ENCODE measurements at regions not wholly inside any gene's neighbourhood (a gene's known extent, or its start where the extent isn't known, plus 50 kb on each side); places are given as distances from the start of the nearest gene placed in this dataset.
A peak's percentile ranks its signal among the peaks of the same experiment; 100 is the strongest.

GRCh38 chr4:133929531-133930239 is 271.9 kb downstream of the PABPC4L start:
- Mint-ChIP-seq H3K36me3 (ENCODE audit: low read depth) (no peaks in the 10 kb centered on the region), H3K4me1 (ENCODE audit: low read depth) (no peaks in the 10 kb centered on the region), H3K9me3 (ENCODE audit: low read depth) (no peaks in the 10 kb centered on the region)

DNA sequence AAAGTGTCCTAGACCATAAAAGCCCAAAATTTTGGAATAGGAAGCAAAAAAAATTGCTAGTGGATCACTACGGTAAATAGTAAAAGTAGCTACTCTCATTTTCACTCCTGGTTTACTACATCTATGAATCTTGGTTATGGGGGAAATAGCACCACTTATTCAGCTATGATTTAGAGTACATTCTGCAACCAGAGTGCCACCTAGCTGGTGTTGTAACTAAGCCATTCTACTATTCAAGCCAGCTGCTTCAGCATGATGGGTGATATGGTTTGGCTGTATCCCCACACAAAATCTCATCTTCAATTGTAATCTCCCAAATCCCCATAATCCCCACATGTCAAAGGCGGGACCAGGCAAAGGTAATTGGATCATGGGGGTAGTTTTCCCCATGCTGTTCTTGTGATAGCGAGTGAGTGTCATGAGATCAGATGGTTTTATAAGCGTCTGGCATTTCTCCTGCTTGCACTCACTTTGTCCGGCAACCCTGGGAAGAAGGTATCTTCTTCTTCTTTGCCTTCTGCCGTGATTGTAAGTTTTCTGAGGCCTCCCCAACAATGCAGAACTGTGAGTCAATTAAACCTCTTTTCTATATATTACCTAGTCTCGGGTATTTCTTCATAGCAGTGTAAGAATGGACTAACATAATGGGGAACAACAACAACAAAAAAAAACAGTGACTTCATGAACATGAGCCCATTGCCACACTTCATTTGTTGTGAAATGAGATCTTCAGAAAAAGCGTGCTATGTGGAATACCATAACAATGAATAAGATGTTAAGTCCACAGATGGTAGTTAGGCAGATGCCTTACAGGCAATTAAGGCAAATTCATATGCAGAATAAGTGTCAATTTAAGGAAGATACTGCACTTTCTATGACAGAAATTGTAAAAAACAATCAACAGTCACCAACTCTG is 280.1 kb downstream of the PABPC4L start:
- Mint-ChIP-seq H3K9me3 (ENCODE audit: low read depth) (no peaks in the 10 kb centered on the region), H3K27me3 (ENCODE audit: low read depth) (no peaks in the 10 kb centered on the region), H3K27ac (ENCODE audit: unreplicated experiment) (no peak overlapping the region), H3K4me3 (ENCODE audit: unreplicated experiment) (no peak overlapping the region), H3K4me1 (ENCODE audit: low read depth) (no peaks in the 10 kb centered on the region), H3K36me3 (ENCODE audit: low read depth) (no peaks in the 10 kb centered on the region)
- TF ChIP-seq, protein P1, sequence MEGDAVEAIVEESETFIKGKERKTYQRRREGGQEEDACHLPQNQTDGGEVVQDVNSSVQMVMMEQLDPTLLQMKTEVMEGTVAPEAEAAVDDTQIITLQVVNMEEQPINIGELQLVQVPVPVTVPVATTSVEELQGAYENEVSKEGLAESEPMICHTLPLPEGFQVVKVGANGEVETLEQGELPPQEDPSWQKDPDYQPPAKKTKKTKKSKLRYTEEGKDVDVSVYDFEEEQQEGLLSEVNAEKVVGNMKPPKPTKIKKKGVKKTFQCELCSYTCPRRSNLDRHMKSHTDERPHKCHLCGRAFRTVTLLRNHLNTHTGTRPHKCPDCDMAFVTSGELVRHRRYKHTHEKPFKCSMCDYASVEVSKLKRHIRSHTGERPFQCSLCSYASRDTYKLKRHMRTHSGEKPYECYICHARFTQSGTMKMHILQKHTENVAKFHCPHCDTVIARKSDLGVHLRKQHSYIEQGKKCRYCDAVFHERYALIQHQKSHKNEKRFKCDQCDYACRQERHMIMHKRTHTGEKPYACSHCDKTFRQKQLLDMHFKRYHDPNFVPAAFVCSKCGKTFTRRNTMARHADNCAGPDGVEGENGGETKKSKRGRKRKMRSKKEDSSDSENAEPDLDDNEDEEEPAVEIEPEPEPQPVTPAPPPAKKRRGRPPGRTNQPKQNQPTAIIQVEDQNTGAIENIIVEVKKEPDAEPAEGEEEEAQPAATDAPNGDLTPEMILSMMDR (IDR thresholded peaks at IDR 0.05) = peak; percentile 54
- no peak for DNase-seq (ENCODE audit: low spot score)

More at GRCh38 chr4:133929531-133930239, 271.9 kb downstream of the PABPC4L start:
- H3K4me3 Mint-ChIP-seq (ENCODE audit: unreplicated experiment) = no peak overlapping the region
- no peak for DNase-seq (ENCODE audit: low spot score)
- TF ChIP-seq, protein P1 (IDR thresholded peaks at IDR 0.05) = no peak
- H3K27me3 Mint-ChIP-seq (ENCODE audit: low read depth) = no peaks in the 10 kb centered on the region
- no peak overlapping the region for H3K27ac Mint-ChIP-seq (ENCODE audit: unreplicated experiment)

DNA sequence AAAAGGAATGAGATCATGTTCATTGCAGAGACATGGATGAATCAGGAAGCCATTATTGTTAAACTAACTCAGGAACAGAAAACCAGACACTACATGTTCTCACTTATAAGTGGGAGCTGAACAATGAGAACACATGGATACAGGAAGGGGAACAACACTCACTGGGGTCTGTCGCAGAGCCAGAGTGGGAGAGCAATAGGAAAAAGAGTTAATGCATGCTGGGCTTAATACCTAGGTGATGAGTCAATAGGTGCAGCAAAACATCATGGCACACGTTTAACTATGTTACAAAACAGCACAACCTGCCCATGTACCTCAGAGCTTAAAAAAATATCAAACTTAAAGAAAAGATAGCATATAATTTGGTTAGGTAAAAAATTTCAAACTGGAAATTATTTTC is 281.4 kb downstream of the PABPC4L start:
- TF ChIP-seq, protein P1 (IDR thresholded peaks at IDR 0.05) = no peak
- no peak overlapping the region for H3K27ac Mint-ChIP-seq (ENCODE audit: unreplicated experiment)
- no peaks in the 10 kb centered on the region for H3K4me1 Mint-ChIP-seq (ENCODE audit: low read depth)
- no peaks in the 10 kb centered on the region for H3K36me3 Mint-ChIP-seq (ENCODE audit: low read depth)
- H3K4me3 Mint-ChIP-seq (ENCODE audit: unreplicated experiment) = no peak overlapping the region
- DNase-seq (ENCODE audit: low spot score) = no peak
- no peaks in the 10 kb centered on the region for H3K27me3 Mint-ChIP-seq (ENCODE audit: low read depth)
- H3K9me3 Mint-ChIP-seq (ENCODE audit: low read depth) = no peaks in the 10 kb centered on the region

DNA sequence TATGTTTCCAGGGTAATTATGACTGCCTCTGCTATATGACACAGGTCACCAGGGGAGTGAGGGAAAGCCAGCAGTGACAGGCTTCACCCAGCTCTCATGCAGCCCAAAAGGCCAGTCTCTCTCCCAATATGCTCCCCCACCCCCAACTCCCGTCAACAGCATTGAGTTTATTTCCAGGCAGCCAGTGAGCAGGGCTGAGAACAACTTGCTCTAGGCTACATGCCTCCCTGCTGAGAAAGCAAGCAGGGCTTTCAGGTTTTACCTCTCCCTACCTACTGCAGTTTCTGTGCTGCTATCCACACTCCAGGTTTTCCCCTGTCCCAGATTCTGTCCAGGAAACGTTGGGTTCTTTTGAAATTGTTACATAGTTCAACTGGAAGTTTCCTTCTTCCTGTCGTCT is 291.4 kb downstream of the PABPC4L start:
- H3K27me3 Mint-ChIP-seq (ENCODE audit: low read depth) = no peaks in the 10 kb centered on the region
- TF ChIP-seq, protein P1 (IDR thresholded peaks at IDR 0.05) = no peak
- no peak for DNase-seq (ENCODE audit: low spot score)
- H3K27ac Mint-ChIP-seq (ENCODE audit: unreplicated experiment) = no peak overlapping the region
- no peaks in the 10 kb centered on the region for H3K4me1 Mint-ChIP-seq (ENCODE audit: low read depth)
- peaks cover 36% of the 10 kb centered on the region for H3K9me3 Mint-ChIP-seq (ENCODE audit: low read depth)
- H3K4me3 Mint-ChIP-seq (ENCODE audit: unreplicated experiment) = no peak overlapping the region
- peaks cover 10% of the 10 kb centered on the region for H3K36me3 Mint-ChIP-seq (ENCODE audit: low read depth)

- DNase-seq (ENCODE audit: low spot score) = no peak
- H3K4me1 Mint-ChIP-seq (ENCODE audit: low read depth) = no peaks in the 10 kb centered on the region
- no peak overlapping the region for H3K27ac Mint-ChIP-seq (ENCODE audit: unreplicated experiment)
- peaks cover 6% of the 10 kb centered on the region for H3K36me3 Mint-ChIP-seq (ENCODE audit: low read depth)
- TF ChIP-seq, protein P1 (IDR thresholded peaks at IDR 0.05) = no peak
- H3K9me3 Mint-ChIP-seq (ENCODE audit: low read depth) = peaks cover 16% of the 10 kb centered on the region
- H3K27me3 Mint-ChIP-seq (ENCODE audit: low read depth) = peaks cover 2% of the 10 kb centered on the region
- no peak overlapping the region for H3K4me3 Mint-ChIP-seq (ENCODE audit: unreplicated experiment)
Measured at GRCh38 chr4:133903029-133903428, 298.6 kb downstream of the PABPC4L start.
